Stimulated activated CD8-positive, alpha-beta memory T cell treated with anti-CD3 and anti-CD28 coated beads, Interleukin-12 subunit alpha, Interleukin-12 subunit beta, amount 100 ng/mL, for 24 hours (primary cell): ENCODE measurements at regions not wholly inside any gene's neighbourhood (a gene's known extent, or its start where the extent isn't known, plus 50 kb on each side); places are given as distances from the start of the nearest gene placed in this dataset.

ENCODE experiments used
- DNase-seq: peaks from one replicate; pipeline ENCODE4 v3.0.0-alpha.2; 2020; ENCODE audit errors: extremely low read depth

DNA sequence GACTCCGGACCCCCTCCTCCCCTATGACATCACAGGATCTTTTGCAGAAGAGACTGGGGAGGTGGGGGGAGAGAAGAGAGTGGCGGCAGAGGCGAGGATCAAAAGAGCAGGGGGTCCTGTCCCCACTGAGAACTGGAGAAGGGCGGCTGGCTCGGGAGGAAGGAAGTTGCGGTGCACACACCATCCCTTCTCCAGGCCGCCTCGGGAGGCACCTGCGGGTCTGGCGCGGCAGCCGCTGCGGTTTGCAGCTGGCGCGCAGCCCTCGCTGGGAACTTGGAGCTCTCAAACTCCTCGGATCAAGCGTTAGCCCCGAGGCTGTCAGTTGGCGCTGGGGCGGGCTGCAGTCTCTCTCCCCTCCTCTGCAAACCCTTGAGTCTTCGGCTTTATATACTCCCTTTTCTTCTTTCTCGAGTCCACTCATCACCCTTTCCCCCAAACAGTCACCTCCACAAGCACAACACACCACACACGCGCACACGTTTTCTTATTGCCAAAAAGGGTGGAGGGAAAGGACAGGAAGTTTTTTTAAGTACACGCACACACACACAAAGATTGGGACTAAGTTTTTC is 180.7 kb downstream of the TBXT start:
- DNase-seq, result no peak

DNA sequence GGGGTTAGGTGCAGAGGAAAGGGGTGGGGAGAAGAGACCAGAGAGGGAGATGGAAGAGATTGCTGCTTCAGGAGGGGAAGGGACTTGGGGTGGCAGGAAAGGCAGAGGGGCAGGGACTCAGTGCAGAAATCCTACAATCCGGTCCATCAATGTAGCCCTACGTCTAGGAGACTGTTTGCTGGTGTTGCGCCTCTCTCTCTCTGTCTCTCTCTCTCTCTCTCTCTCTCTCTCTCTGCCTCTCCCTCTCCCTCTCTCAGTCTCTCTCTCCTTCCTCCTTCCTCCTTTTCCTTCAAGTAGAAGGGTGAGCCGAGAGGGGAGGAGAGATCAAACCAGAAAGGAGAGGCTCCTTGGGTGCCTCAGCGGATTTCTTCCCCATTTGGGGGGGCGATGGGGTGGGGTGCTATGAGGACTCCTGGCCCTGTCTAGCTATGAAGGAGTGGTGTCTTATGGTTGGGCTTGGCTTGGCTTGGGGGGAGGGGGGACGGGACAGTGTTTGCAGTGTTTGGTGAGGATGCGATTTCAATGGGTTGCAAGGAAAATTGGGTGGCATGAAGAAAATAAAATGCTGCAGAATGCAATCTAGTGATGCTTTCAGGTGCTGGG is 181.2 kb downstream of the TBXT start:
- DNase-seq, result no peak

DNA sequence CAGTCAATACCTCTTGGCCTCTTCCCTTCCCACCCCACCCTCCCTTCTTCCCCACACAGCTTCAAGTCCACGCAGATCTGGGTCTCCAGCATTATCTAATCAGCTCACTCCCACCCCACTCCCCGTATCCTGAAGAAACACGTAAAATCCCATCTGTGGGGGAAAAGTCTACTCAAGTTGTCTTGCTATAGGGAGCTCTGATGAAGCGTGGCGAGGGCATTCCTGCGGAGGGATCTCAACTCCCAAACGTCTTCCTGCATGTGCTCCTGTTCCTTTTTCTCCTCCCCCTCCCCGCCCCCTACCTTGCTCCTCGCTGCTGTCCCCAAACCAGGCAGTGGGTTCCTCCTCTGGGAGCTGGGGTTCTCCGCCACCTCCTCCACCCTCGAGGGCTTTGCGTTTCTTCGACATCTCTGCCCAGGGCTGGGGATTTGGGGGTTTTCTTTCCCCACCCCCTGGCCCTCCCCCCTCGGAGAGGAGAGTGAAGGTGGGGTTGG is 181.8 kb downstream of the TBXT start:
- no peak for DNase-seq

DNA sequence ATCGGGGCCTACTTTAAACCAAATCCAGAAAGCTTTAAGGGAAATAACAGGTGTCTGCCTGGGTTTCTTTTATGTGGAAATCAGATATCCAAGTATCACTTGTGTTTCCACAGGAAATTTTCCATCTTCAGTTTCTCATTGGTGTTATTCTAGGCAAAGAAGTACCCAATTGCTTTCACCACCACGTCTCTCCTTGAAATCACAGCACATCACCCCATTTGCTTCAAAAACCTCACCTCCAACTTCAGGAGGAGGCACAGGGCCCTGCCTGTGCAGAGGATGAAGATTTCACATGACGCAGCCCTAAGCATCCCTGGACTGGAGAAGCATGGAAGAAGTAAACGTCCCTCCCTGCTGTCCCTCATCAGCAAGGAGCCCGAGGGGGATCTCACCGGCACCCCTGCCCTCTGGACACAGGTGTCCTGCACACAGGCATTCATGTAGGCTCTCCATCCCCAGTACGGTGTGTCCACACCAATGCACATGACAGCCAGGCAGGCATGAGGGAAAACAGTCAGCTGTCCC is 182.3 kb downstream of the TBXT start:
- no peak for DNase-seq

GRCh38 chr6:165984729-165985275 is 182.8 kb downstream of the TBXT start:
- no peak for DNase-seq

DNA sequence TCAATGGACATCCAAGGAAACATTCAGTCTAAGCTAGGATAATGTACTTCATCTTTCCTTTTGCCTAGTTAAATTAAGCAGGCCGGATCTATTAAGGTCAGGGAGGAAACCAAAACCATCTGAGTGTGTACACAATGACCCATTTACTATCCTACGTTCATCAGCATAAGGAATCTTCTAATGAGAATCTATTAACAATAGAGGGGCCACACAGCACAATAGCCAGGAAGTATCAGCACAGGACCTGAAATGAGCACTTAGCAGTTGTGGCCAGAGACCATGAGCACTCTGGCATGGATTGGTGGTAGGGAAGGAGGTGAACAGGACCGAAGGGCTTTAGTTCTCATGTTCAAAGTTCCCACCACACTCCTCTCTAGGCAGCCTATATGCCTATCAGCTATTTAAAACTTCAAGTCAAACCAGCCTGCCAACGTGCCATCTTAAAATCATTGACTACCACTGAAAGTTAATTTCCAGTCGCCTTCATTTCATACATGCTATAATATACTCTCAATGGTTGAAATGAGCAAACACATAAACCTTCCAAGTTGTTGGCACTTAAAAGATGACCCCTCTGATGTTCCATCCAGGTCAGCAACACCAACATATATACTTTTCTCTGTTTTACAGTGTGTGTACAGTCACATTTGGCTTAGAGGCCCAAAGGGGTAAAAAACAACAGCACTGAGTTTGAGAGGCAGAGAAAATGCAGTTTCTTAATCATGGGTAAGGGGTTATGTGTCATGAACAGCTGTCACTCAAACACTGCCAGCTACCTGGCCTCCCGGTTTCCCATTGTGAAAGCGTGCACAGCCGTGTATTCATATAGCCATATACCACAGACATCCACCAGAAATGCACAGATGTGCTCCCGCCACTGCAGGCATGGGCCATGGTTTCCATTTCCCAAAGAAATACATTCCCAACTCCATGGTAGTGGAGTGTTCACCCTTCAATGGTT is 184.3 kb downstream of the TBXT start:
- no peak for DNase-seq

GRCh38 chr6:165978476-165978875 is 189.2 kb downstream of the TBXT start:
- DNase-seq, result no peak

- no peak for DNase-seq
Observed at GRCh38 chr6:165976684-165977083, 191.0 kb downstream of the TBXT start.

DNA sequence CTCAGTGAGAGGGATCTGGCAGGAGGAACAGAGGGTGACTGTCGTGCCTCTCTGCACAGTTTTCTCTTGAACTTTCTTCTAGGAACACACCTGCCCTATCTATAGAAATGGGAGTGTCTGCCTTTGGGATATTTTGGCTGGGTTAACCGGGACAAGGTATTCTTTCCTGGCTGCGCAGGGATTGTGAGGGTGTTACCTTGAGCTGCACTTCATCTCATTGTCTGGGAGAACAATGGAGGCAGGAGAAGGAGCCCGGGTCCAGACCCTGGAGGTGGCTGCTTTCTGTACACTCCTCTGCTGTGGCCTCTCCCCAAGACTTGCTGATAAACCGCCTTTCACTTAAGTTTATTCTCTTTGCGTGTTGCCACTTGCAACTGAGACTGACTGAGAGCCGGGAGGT is 192.8 kb downstream of the TBXT start:
- DNase-seq, result no peak

GRCh38 chr6:165973473-165973872 is 194.2 kb downstream of the TBXT start:
- DNase-seq, result no peak

DNA sequence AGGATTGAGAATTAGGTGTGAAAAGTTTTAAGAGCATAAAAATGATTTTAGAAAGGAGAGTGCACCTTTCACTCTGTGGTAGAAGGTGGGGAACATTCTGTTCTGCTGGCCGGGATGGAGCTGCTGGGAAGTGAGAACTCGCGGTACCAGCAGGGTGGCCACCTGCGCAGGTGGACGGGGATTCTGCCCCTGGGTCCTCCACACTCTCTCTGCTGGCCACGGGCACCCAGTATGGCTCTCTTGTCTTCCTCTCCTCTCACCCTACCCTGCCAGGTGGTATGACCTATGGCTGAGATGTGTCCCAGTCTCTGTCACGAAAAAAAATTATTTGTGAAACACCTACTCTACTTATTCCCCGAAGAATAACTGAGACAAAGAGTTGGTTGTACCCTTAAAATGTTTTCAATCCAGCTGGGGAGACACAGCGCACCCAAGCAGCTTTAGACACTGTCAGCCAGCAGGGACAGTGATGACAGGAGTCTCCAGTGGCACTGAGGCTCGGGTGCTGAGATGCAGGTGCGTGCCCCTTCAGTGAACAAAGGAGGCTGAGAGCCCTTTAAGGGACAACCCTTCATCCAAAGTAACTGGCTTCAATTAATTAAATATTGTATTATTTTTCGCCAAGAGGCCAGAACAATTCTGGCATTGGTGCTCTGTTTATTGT is 195.4 kb downstream of the TBXT start:
- no peak for DNase-seq

DNA sequence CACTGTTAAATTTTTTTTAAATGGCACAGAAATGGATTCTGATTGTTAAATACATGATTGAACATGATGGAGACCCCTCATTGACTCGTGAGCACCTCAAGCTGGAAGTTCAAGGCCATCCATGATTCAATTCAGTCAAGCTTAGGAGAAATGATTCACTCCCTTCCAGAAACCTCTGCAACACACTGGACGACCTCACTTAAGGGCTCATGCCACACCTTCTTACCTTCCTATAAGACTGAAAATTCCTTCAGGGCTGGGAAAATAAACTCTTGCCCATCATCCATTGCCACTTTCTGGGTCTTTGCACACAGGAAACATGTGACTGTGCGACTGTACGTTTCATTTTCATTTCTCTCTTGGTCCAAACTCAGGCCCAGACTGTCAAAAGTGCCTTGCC is 196.4 kb downstream of the TBXT start:
- no peak for DNase-seq

DNA sequence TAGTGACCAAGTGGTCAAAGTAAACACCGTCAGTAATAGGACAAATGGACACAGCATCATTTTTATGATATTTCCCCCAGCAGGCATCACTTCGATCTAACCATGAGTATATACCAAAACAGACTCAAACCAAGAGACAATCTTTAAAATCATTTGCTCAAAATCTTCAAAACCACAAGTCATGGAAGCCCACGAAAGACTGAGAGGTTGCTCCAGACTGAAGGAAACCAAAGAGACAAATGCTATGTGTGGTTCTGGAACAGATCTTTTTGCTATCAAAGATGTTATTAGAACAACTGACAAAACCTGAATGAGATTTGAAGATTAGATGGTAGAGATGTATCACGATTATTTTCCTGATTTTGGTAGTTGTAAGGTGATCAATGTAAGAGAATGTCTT is 197.7 kb downstream of the TBXT start:
- DNase-seq, result no peak

DNA sequence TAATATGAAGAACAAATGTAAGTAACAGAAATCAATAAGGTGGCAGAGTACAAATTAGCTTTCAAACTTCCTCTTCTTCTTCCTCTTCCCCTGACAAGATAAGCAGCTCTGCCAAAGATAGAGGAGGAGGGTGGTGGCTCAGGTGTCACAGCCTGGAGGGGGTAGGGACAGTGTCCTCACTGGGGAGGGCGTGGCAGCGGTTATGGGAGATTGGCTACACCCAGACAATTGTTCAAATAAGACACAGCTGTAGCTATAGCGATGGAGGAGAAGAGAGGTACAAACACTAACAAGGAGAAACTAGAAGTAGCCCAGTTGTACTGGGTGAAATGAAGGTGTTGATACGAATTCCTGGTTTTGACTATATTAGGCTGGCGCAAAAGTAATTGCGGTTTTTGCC is 198.5 kb downstream of the TBXT start:
- DNase-seq, result no peak

DNA sequence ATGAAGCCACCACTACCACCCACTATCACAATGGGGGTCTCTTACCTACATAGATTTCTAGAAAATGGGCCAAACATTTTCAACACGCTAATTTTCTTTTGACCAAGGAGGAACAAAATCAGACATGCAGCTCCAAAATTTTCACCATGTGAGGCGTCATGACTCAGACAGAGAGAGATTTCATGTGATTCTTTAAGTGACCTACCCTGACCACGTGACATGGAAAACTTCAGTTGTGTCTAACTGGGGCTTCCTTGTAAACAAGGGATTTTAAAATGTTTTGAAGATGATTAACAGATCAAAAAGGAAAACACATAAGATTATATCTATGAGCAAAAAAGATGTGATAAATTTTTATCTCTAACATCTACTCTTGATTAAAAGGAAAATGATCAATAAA is 199.2 kb downstream of the TBXT start:
- DNase-seq, result no peak

- DNase-seq, result no peak
Observed at GRCh38 chr6:165967810-165968407, 199.7 kb downstream of the TBXT start.

GRCh38 chr6:165963750-165964149 is 203.9 kb downstream of the TBXT start:
- no peak for DNase-seq

DNA sequence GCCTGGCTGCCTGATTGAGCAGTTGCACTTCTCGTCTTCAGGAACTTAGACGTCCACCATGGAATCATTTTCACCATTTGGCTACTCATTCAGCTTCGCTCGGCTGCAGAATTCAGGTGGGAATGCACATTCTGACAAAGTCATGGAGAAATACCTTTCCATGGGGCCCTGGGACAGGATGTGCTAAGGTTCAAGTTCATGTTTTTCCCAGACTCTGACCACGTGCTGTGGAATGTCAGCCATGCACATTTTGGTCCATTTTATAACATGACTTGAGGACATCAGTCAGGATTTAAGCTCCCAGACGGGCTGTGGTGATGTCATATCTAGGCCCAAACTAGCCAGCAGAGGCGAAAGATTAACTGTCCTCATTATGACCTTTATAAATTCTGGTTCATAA is 205.3 kb downstream of the TBXT start:
- no peak for DNase-seq

- DNase-seq, result no peak
Observed at GRCh38 chr6:165961233-165961632, 206.4 kb downstream of the TBXT start.

DNA sequence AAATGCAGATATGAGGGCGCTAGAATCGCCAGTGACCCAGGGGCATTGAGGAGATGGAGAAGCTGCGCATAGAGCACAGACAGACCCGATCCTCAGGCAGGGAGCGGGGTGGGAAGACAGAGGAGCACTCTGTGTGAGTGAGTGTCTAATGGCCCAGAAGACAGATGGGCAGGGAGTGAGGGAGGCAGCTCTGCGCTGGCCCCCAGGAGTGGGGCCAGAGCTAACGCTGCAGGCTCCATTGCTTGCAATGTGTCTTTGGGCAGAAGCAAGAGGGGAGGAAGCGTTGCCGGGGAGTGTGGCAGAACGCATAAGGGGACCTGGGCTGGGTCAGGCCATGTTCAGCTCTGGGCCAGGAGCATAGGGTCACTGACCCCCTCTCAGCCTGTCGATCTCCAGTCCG is 207.0 kb downstream of the TBXT start:
- no peak for DNase-seq

GRCh38 chr6:165959627-165960026 is 208.0 kb downstream of the TBXT start:
- DNase-seq, result no peak
